Dermis blood vessel endothelial cell (primary cell): ENCODE measurements at regions not wholly inside any gene's neighbourhood (a gene's known extent, or its start where the extent isn't known, plus 50 kb on each side); places are given as distances from the start of the nearest gene placed in this dataset.

ENCODE experiments used
- DNase-seq: peaks from one replicate; pipeline ENCODE4 v3.0.0; 2010

DNA sequence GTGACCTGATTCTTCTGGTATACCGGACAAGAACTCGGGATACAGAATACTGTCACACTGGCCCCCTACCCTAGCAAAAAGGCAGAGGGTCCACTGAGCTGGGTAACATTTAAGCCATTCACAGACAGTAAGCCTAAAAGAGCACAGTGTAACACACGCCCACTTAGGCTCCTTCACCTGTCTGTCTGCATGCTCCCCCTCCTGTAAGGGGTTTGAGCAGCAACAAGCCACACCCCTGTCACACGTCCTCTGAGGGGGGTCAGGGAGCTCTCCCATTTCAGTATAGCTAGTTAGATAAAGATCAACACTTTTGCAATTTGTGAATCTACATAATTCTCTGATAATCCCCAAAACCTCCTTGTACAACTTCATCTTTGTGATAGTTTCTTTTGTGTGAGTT lies 586.3 kb upstream of the LMCD1 start:
- no peak for DNase-seq

DNA sequence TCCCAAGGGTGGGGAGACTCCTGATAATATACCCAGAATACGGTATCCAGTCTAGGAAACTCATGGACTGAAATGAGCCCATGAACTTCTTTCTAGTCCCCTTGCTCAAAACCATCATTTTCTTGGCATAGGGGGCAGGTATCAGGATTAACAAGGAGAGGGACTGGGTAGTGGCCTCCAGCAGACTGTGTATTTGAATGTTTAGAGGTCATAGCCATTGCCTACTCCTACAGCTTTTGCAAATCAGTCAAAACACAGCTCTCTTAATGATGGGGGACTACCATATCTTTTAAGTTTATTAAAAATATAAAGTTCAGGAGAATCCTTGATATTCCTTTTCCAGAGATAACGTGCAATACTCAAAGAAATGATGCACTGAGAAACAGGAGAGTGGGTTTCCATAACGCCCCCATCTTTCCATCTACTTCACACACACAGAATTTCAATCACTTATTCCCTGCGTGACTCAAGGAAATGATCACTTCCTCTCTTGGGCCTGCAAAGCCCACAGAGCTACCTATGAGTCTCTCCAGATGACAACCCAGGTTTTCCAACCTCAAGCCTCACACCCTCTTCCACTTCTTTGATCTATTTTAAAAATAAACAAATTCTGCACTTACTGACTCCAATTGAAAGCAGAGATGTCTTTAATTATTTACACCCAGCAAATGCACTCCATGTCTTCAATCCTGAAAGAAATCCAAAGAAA lies 584.0 kb upstream of the LMCD1 start:
- no peak for DNase-seq

DNA sequence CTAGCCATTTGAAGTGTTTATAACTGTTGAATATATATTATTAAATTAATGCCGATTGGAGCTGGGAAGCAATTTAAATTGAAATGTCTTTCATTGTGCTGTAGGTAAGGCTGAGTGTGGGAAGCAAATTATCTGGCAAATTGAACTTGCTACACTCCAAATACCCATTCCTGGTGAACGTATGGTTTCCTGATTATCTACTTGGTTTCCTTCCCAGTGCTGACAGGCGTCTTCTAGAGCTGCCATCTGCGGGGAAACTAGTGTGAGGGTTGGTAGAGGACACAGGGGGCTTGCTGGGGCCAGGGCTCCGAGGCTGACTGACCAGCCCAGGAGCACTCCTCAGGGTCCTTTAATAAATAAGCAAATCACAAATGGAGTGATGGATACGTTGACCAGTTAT lies 581.4 kb upstream of the LMCD1 start:
- DNase-seq: no peak

DNA sequence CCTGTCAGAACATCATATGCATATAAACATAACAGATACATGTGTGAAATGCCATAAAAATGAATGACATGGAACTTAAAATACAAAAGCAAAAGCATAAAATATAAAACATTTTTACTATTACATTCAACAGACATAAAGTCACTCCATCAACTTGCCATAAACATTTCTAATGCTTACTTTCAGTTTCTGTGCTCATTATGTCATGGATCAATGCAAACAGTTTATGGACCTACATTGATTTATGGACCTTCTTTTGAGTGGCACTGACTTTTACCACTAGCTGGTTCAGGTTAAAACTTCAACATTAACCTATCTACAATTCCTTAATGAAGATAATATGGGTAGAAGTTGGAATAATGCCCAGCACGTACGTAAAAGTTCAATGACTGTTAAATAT lies 577.4 kb upstream of the LMCD1 start:
- no peak for DNase-seq

DNA sequence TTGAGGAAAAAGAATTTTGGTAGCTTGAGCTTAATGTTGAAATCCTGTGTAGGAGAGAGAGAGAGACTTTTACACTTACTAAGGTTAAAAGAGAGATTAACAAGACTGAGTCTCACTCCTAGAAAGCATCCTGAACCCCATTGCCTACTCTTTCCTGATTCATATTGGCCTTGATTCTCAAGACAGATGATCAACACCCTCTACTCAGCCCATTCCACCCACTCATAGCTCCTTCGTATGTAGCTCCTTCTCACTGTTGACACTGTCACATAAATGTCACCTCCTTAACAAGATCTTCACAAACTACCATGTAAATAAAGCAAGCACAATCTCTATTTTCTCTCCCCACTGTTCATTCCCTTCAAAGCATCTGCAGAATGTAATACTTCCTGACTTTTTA lies 574.6 kb upstream of the LMCD1 start:
- no peak for DNase-seq

DNA sequence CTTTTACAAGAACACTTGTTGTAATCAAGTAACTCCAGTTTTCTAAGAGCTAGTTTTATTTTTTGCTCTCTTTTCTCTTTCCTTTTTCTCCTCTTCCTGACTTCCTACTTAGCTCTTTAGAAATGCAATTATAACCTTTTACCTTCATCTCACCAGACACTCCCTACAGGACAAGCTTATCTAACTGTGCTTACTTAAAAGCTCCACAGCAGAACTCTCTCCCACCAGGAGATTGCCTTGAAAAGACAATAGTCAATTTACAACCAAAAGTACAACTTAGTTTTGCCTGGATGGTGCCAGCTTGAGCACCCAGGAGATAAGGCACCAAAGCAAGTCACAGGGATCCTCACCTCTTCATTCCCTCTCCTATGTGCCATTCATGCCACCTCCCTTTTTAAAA lies 573.8 kb upstream of the LMCD1 start:
- no peak for DNase-seq

DNA sequence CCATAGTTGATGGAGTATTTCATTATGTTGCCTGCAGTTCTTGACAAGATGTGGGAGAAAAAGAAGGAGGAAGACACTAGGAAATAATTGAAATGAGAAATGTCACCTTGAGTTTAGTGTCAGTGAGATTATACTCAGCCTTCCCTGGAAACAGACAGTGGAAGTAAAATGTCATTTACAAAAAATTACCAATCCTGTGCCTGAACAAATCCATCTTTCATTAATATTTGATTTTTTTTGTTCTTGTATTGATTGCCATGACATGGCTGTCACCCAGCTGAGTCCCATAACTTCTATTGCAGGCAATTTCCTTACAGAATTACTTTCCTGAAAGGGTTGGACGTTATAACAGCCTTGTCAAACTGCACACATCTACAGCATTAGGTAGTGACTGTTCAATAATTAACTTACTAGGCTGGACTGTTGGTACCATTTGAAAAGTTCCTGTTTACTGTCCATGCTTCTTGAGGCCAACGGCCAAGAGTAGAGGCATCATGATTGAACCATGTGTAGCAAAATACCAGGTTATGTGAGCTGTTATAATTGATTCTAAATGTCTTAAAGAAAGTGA lies 572.2 kb upstream of the LMCD1 start:
- no peak for DNase-seq

DNA sequence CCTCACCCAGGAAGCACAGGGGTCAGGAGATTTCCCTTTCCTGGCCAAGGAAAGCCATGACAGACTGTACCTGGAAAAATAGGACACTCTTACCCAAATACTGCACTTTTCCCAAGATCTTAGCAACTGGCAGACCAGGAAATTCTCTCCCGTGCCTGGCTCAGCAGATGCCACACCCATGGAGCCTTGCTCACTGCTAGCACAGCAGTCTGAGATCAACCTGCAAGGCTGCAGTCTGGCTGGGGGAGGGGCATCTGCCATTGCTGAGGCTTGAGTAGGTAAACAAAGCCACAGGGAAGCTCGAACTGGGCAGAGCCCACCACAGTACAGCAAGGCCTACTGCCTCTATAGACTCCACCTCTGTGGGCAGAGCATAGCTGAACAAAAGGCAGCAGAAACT lies 567.3 kb upstream of the LMCD1 start:
- no peak for DNase-seq

DNA sequence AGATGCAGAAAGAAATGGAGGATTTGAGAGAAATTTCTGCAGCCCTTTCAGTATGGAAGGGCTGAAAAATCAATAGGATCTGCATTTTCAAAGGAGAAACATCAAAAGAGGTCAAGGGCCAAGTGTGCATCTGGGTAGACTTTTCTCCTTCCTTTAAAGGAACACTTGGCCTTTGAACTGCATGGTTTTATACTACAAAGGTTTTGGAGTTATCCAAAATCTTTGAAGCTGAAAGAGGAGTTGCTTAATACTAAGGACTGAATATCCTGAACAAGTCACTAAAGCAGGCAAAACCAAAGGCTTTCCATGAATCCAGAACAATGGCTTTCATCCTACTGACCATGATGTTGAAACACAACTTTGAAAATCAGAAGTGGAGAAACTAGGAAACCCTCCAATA lies 553.7 kb upstream of the LMCD1 start:
- DNase-seq: no peak

DNA sequence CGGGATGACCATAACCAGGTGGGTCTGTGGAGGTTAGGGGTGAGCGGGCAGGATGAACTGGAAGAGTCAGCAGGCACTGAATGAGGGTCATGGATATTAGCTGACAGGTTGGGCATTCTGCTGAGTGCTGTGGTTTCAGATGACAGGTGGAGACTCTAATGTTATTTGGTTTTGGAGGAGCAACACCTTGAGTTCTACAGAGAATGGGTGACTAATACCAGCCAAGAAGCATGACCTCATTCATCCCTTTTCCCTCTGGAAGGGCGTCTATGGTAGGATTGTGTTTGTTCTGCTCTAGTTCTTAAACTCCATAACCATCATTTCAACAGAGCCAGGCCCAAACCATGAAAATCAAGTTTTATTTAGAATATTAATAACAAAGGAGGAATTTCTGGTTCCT lies 550.7 kb upstream of the LMCD1 start:
- no peak for DNase-seq

DNA sequence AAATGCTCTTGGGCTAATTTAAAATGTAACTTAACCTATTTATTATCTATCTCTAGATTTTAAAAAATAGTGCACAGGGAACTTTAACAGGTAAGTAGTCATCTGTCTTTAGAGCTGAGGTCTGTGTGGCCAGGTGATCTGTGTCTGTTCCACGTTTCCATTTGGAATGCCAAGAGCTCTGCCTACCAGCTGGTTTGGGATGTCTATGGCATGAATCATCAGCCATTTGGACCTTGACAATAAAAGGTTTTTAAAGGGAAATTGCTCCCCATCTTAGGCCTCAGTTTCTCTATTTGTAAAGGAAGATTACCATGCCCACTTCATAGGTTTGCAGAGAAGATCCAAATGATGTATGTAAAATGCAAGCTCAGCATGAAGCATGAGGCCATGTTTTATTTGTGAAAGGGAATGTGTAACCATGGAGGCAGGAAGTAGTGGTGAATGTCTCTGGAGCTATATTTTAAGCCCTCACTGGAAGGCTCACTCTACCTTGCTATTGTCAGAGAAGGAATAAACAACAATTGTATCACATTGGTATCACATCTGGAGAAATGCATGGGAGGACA lies 548.1 kb upstream of the LMCD1 start:
- DNase-seq: no peak

DNA sequence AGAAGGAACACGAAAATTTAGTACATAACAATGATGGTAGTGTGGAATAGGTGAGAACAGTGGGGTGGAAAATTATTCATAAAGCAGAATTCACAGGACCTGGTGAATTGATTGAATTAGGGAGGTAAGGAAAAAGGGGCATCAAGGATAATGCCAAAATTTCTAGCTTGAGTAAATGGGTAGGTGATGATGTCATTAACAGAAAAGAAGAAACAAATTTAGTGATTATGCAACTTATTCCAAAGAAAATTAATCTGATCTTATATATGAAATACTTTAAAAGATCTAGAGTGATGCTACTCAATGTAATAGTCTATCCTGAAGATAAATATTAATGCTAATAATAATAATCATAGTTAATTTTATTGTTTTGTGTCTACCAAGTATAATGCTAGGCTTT lies 544.6 kb upstream of the LMCD1 start:
- no peak for DNase-seq

DNA sequence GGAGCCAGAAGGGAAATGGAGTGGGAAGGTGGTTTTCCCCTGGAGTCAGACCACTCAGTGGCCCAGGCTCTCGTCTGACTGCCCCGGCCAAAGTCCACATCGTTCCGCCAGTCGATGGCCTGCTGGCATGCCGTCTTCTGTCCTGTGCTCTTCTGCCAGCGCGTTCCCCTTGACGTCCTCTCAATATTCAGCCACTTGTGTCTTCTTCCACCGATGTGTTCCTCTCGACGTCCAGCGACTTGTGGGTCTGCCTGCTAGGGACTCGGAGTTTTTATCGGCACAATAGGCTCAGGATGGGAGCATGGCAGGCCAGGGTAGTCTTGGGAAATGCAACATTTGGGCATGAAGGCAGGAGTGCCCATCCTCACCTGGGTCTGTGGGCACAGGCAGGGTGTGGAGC lies 542.5 kb upstream of the LMCD1 start:
- DNase-seq: no peak

DNA sequence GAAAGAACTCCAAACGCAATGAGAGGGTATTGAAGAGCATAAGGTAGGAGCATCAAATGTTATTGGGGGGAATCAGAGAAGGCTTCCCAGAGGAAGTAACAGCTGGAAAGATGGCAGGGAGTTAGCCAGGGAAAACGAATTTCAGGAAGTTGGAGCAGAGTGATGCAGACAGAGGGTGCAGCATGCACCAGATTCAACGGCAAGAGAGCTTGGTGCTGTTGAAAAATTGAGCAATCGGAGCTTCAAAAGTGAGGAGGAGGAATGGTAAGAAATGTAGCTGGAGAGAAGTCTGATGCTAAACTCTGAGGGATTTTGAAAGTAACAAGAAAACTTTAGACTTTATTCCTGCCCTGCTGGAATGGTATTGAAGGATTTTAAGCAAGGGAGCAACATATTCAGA lies 541.0 kb upstream of the LMCD1 start:
- no peak for DNase-seq

DNA sequence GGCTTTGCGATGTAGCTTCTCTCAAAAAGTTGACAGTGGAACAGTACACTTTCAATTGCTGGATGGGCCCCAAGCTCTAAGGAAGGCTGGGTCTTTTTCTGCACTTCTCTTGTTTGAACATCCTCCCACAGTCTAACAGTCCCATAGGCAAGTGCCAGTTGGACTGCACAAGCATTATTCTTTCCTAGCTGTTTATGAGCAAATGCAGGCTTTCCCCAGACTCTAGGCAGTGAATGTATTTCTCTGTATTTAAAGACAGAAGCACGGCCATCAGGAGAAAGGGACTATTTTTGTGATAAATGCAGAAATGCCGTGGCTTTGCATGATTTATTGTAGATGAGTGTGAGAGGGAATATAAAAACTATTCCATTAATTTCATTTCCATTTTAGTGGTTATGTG lies 539.3 kb upstream of the LMCD1 start:
- no peak for DNase-seq

DNA sequence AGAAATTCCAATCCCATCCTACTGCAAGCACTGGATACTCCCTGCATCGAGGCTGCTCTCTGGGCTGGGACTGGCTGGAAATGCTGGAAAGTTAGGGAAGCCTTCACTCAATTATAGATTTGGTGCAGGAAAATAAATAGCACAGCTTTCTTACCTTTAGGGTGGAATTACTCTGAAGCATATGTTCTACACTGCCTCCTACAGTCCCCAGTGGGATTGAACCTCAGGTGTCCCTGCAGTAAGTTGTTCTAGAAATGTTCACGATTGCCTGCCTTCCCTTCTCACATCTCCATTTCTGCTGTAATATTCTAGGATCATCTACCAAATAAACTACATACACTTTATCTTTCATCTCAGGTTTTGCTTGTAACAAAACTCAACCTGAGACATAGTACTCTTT lies 536.7 kb upstream of the LMCD1 start:
- no peak for DNase-seq

DNA sequence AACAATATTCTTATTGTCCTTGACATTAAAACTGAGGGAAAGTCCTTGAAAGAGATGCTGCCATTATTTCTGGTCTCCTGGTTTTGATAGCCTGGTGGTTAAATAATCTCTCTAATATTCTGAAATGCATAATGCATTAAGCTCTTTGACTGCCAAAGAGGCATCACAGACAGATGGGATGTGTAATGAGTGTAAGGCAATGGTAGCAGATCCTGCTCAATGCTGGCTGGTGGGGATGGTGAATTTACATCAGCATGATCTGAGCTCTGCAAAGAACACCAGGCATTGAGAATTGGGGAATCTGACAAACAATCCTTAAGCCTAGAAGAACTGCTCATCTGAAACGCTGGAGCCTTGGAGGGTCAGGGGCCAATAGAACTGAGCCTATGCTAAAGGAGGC lies 528.6 kb upstream of the LMCD1 start:
- no peak for DNase-seq

DNA sequence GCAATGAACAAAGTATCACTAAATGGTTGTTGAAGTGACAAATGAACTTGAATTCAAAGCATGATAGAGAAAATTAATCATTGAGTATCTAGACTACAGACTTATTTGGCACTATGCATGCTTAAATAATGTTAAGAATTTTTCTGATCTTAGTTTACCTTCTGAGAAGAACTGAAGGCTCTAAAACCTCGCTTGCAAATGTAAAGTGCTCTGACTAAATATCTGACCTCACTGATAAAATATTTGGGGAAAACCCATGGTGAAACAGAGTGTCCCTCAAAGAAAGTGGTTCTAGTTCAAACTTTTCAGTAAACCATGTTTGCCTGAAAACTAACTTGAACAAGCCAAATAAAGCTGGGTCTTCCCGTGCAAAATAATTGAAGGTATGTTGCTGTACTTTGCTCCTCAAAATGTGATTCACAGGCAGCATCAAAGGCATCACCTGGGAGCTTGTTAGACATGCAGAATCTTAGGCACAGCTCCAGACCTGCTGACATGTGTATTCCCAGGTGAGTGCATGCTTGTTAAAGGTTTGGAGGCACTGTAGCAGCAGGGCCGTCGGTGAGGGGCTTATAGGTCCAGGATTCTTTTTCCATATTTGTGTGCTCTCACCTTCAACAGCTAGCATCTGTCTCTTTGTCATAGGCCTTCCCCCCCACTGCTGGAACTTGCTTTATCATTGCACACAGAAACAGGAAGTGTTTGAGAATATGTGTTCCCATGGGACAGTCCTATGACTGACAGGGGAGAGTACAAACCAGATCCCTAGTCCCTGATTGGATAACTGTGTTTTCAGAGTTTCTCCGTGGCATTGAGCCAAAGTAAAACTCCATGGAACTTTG lies 524.2 kb upstream of the LMCD1 start:
- peak; percentile 4 for DNase-seq

DNA sequence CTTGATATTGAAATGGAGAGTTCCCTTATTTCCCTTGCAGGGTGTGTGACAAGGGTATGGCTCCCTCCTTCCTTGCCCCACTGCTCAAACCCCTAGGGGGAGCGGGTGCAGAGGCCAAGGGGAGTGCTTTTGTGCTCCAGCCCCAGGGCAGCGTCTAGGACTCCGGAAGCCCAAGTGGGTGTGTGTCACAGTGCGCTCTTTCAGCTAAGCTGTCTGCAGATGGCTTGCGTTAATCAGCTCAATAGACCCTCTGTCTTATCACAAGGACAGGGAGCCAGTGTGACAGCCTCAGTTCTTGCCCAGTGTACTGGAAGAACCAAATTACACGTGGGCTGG lies 523.6 kb upstream of the LMCD1 start:
- no peak for DNase-seq

DNA sequence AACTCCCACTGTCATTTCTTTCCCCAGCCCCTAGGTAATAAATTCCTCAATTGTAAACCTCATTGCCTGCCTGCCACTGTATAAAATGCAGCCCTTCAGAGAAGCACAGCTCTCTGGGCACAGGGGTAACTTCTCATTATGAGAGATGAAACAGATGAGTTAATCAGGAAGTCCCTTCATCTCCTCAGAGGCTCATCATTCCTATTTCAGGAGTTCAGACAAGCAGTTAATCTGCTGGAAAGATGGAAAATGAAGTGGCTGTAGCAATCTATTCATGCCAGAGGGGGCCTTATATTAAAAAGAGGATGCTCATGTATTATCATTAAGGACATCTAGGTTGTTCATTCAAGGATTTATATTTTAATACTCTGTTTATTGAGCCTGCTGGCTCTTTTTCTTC lies 519.5 kb upstream of the LMCD1 start:
- DNase-seq: no peak

DNA sequence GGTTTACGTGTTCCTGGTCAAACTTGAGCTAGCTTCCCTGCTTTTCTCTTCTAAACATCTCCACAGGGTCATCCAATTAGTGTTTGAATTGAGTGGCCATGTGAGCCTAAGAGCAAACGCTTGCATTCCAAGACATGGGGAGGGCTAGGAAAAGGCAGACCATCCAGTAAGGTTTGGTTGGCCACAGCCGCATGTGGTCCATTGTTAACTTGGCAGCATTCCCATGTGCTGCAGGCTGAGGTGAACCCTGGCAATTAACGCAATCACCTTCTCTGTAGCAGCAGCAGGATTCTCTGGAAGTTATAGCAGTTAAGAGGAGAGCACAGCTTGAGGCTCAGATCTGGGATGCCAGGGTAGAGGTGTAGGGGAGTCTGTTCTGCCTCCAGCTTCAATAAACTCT lies 502.2 kb upstream of the LMCD1 start:
- no peak for DNase-seq

DNA sequence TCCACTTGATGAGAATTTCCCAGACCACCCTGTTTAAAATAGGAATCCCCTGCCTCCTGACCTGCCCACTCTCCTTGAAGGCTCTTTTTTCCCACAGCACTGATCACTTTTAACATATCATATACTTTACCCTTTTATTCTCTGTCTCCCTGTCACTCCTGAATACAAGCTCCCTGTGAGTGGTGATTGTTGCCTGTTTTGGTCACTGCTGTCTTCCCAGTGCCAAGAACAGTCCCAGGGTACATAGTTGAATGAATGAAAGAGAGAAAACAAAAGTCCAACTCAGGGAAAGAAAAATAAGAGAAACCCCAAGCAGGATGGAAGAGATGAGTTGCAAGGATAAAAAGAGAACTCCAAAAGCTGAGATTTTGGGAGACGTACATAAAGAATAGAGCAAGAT lies 500.3 kb upstream of the LMCD1 start:
- no peak for DNase-seq

DNA sequence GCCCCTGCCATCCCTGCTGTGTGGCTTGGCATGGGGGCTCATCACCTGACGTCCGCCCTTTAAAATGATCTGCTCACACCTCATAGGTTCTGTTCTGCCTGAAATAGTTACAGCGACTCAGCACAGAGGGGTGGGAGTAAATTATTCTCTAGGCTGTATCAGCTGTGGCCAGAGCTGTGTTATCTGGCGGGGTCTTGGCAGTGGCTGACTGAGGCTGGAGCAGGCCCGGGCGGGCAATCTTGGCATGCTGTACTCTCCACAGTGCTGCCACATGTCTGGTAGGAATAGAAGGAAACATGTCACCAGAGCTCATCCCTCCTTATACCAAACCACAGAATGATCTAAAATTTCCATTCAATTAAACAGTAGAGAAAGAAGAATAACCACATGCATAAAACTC lies 499.9 kb upstream of the LMCD1 start:
- no peak for DNase-seq

DNA sequence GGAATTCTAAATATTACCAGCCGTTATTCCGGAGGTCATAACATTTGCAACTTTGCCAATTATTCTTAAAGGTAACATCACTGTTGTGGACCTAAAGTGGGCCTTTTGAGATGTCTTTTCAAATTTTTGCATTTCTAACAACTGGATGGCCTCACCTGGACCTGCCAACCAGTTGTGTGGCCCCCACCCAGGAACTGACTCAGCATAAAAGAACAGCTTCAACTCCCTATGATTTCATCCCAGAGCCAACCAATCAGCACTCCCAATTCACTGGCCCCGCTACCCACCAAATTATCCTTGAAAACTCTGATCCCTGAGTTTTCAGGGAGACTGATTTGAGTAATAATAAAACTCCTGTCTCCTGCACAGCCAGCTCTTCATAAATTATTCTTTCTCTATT lies 489.7 kb upstream of the LMCD1 start:
- DNase-seq: no peak
